A549 (cell line): ENCODE measurements at regions not wholly inside any gene's neighbourhood (a gene's known extent, or its start where the extent isn't known, plus 50 kb on each side); places are given as distances from the start of the nearest gene placed in this dataset.

Experiments
- ATAC-seq, 2 experiments: fragments of 200-7000 bp in 1 of 2; fragments of >200 bp in 1 of 2; cut with Nextera tagmentation in 1 of 2; cut with Tn5 transposase in 1 of 2; 3 replicates each; pipeline versions ENCODE4 v1.8.0 to v1.9.1; 2018 to 2020; ENCODE audit warnings: mild to moderate bottlenecking in 1 of 2, moderate library complexity in 1 of 2
- CTCF ChIA-PET: fragments of 300-600 bp; sonication (Branson Sonifier 250); formaldehyde crosslinking; extraction: SDS; loops from one replicate; lab custom pipeline; 2021; ENCODE audit warnings: antibody characterized with exemption, inconsistent platforms; lab: Yijun Ruan, JAX
- POLR2A ChIA-PET: fragments of 350-600 bp; formaldehyde crosslinking; extraction: SDS; loops from one replicate; lab custom pipeline; 2021; ENCODE audit warnings: antibody characterized with exemption, inconsistent platforms; lab: Yijun Ruan, JAX
- DNase-seq, 2 experiments: peaks; one replicate each; pipeline versions ENCODE4 v3.0.0 to v3.0.0-alpha.2; 2011 to 2016; ENCODE audit warnings: low read depth in 1 of 2, low spot score in 1 of 2
- FAIRE-seq: peaks from 2 replicates; lab custom pipeline; 2011; peaks lifted over from hg19 to GRCh38; lab: Jason Lieb, UNC
- H3K27ac ChIP-seq, 2 experiments: fragments of >200 bp; sonication (Bioruptor Twin); formaldehyde crosslinking; 3 replicates each; pipeline ENCODE4 v1.5.1; 2016 to 2017
- H3K4me1 ChIP-seq: fragments of >200 bp; sonication (Bioruptor Twin); formaldehyde crosslinking; 3 replicates; pipeline ENCODE4 v1.6.1; 2016
- H3K4me2 ChIP-seq: fragments of >200 bp; sonication (Bioruptor Twin); formaldehyde crosslinking; 3 replicates; pipeline ENCODE4 v1.6.1; 2016
- H3K4me3 ChIP-seq: fragments of >200 bp; sonication (Bioruptor Twin); formaldehyde crosslinking; 3 replicates; pipeline ENCODE4 v1.5.1; 2016
- H3K9me3 ChIP-seq: fragments of >200 bp; sonication (Bioruptor Twin); formaldehyde crosslinking; 3 replicates; pipeline ENCODE4 v1.6.1; 2016
- BCL3 ChIP-seq: fragments of >200 bp; sonication (Bioruptor Twin); formaldehyde crosslinking; IDR thresholded peaks from 3 replicates; pipeline ENCODE4 v1.6.1; 2016
- CBX8 ChIP-seq: fragments of 200-600 bp; sonication (generic); IDR thresholded peaks from 2 replicates; pipeline ENCODE4 v1.6.1; 2016
- CEBPB ChIP-seq, 2 experiments: fragments of >200 bp in 1 of 2; sonication (Bioruptor Twin) in 1 of 2; formaldehyde crosslinking in 1 of 2; IDR thresholded peaks; 2 replicates each; pipeline ENCODE4 v1.6.1; 2012 to 2016
- CHD4 ChIP-seq: fragments of 200-600 bp; sonication (generic); IDR thresholded peaks from 2 replicates; pipeline ENCODE4 v1.6.1; 2016; ENCODE audit warnings: antibody characterized with exemption, mild to moderate bottlenecking, borderline replicate concordance
- CTCF ChIP-seq: fragments of >200 bp; sonication (Bioruptor Twin); formaldehyde crosslinking; IDR thresholded peaks from 3 replicates; pipeline ENCODE4 v1.5.1; 2016
- EHF ChIP-seq: fragments of 250-450 bp; sonication (Bioruptor Pico); IDR thresholded peaks from 2 replicates; pipeline ENCODE4 v1.5.0; 2020; ENCODE audit warnings: mild to moderate bottlenecking
- EP300 ChIP-seq, 2 experiments: fragments of >200 bp; sonication (Bioruptor Twin); formaldehyde crosslinking; IDR thresholded peaks; 2 replicates in 1 of 2; 3 replicates in 1 of 2; pipeline ENCODE4 v1.6.1; 2016 to 2017
- ESRRA ChIP-seq: fragments of 150-350 bp; IDR thresholded peaks from 2 replicates; pipeline ENCODE4 v1.6.1; 2014; ENCODE audit warnings: mild to moderate bottlenecking, low read length, borderline replicate concordance
- FOSB ChIP-seq: fragments of 250-450 bp; sonication (Bioruptor Pico); IDR thresholded peaks from 2 replicates; pipeline ENCODE4 v1.5.0; 2020; ENCODE audit warnings: mild to moderate bottlenecking, moderate library complexity
- HEYL ChIP-seq: fragments of 250-450 bp; sonication (Bioruptor Pico); IDR thresholded peaks from 2 replicates; pipeline ENCODE4 v1.8.0; 2021; ENCODE audit warnings: mild to moderate bottlenecking, moderate library complexity
- HOXA7 ChIP-seq: fragments of 250-450 bp; sonication (Bioruptor Pico); IDR thresholded peaks from 2 replicates; pipeline ENCODE4 v1.5.0; 2020; ENCODE audit warnings: mild to moderate bottlenecking, moderate library complexity
- JUNB ChIP-seq: fragments of >200 bp; sonication (Bioruptor Twin); formaldehyde crosslinking; IDR thresholded peaks from 2 replicates; pipeline ENCODE4 v1.6.1; 2016
- MAFK ChIP-seq: fragments of 450-650 bp; IDR thresholded peaks from 2 replicates; pipeline ENCODE4 v1.6.1; 2014; ENCODE audit not compliant: partially characterized antibody
- MYC ChIP-seq: IDR thresholded peaks from 2 replicates; pipeline ENCODE4 v1.6.1; 2012; ENCODE audit warnings: mild to moderate bottlenecking, inconsistent platforms, low read length, improper control_type of control experiment, borderline replicate concordance
- PHF8 ChIP-seq: fragments of 200-600 bp; sonication (generic); IDR thresholded peaks from 2 replicates; pipeline ENCODE4 v1.6.1; 2016; ENCODE audit warnings: low read depth, mild to moderate bottlenecking, antibody characterized with exemption, moderate library complexity, borderline replicate concordance
- POLR2A ChIP-seq: IDR thresholded peaks from 2 replicates; pipeline ENCODE4 v1.6.1; 2012; ENCODE audit warnings: mild to moderate bottlenecking, low read length
- POLR2AphosphoS2 ChIP-seq: conservative IDR thresholded peaks from 2 replicates; pipeline ENCODE4 v1.6.1; 2012; ENCODE audit warnings: low read length, improper control_type of control experiment, inconsistent platforms
- RARB ChIP-seq: fragments of 250-450 bp; sonication (Bioruptor Pico); IDR thresholded peaks from 2 replicates; pipeline ENCODE4 v1.8.0; 2021; ENCODE audit warnings: mild to moderate bottlenecking, moderate library complexity
- RCOR1 ChIP-seq: fragments of 150-350 bp; IDR thresholded peaks from 2 replicates; pipeline ENCODE4 v1.6.1; 2014; ENCODE audit warnings: antibody characterized with exemption, low read length, low read depth
- REST ChIP-seq: fragments of 200-600 bp; sonication (generic); IDR thresholded peaks from 2 replicates; pipeline ENCODE4 v1.6.1; 2016; ENCODE audit warnings: antibody characterized with exemption, mild to moderate bottlenecking, moderate library complexity
- RNF2 ChIP-seq: fragments of 200-600 bp; sonication (generic); IDR thresholded peaks from 2 replicates; pipeline ENCODE4 v1.6.1; 2016; ENCODE audit warnings: low read depth, mild to moderate bottlenecking, antibody characterized with exemption, moderate library complexity, borderline replicate concordance
- SREBF2 ChIP-seq: fragments of 450-650 bp; IDR thresholded peaks from 2 replicates; pipeline ENCODE4 v1.6.1; 2014; ENCODE audit warnings: mild to moderate bottlenecking, moderate library complexity
- ZC3H11A ChIP-seq: fragments of 450-650 bp; IDR thresholded peaks from 2 replicates; pipeline ENCODE4 v1.6.1; 2014; ENCODE audit warnings: antibody characterized with exemption, mild to moderate bottlenecking
- WGBS: methylation state at CpG from one replicate; pipeline ENCODE4 v1.1.6; 2017; ENCODE audit errors: missing lambda C conversion rate; 5-methylcytosine and 5-hydroxymethylcytosine counted together
- TF ChIP-seq, protein P1 (sequence below): fragments of 150-350 bp; IDR thresholded peaks from 2 replicates; pipeline ENCODE4 v1.6.1; 2014; ENCODE audit warnings: low read depth, mild to moderate bottlenecking, low read length
- TF ChIP-seq, protein P2 (sequence below): fragments of 250-450 bp; sonication (Bioruptor Pico); IDR thresholded peaks from 2 replicates; pipeline ENCODE4 v1.5.0; 2020; ENCODE audit warnings: low read depth, mild to moderate bottlenecking, moderate library complexity
- TF ChIP-seq, protein P3 (sequence below): IDR thresholded peaks from 2 replicates; pipeline ENCODE4 v1.6.1; 2012

GRCh38 chr18:67276638-67277037, 239.9 kb downstream of the DSEL start:
- POLR2A ChIA-PET = no interaction called here
- TF ChIP-seq EHF (CRISPR knock-in tag) (no peak), PHF8 (no peak), EP300 (IDR thresholded peaks at IDR 0.05) (no peak), REST (no peak), CBX8 (no peak), CTCF (no peak), SREBF2 (no peak), BCL3 (no peak), ZC3H11A (no peak), RCOR1 (no peak), ESRRA (no peak), MYC (no peak), POLR2A (no peak), MAFK (no peak), POLR2AphosphoS2 (no peak), FOSB (no peak)
- TF ChIP-seq, protein P1, sequence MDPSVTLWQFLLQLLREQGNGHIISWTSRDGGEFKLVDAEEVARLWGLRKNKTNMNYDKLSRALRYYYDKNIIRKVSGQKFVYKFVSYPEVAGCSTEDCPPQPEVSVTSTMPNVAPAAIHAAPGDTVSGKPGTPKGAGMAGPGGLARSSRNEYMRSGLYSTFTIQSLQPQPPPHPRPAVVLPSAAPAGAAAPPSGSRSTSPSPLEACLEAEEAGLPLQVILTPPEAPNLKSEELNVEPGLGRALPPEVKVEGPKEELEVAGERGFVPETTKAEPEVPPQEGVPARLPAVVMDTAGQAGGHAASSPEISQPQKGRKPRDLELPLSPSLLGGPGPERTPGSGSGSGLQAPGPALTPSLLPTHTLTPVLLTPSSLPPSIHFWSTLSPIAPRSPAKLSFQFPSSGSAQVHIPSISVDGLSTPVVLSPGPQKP = no peak
- TF ChIP-seq, protein P2, sequence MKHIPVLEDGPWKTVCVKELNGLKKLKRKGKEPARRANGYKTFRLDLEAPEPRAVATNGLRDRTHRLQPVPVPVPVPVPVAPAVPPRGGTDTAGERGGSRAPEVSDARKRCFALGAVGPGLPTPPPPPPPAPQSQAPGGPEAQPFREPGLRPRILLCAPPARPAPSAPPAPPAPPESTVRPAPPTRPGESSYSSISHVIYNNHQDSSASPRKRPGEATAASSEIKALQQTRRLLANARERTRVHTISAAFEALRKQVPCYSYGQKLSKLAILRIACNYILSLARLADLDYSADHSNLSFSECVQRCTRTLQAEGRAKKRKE (CRISPR knock-in tag) = no peak
- TF ChIP-seq, protein P3, sequence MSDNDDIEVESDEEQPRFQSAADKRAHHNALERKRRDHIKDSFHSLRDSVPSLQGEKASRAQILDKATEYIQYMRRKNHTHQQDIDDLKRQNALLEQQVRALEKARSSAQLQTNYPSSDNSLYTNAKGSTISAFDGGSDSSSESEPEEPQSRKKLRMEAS = no peak
- TF ChIP-seq, all 56 proteins: peak for 0
- no peaks in the 10 kb centered on the region for H3K4me1 ChIP-seq
- H3K27ac ChIP-seq = no peak overlapping the region
- WGBS = 38% methylated on average over 4 of the region's 4 CpGs
- ATAC-seq (no peak), FAIRE-seq (no peak), DNase-seq (no peak)
- H3K4me3 ChIP-seq = no peak overlapping the region
- CTCF ChIA-PET = no interaction called here
- no peak overlapping the region for H3K4me2 ChIP-seq
- no peaks in the 10 kb centered on the region for H3K9me3 ChIP-seq

- no peak for ATAC-seq
- 44% methylated on average over 5 of the region's 5 CpGs for WGBS
- POLR2A ChIA-PET = no interaction called here
- Histone ChIP-seq H3K4me3 (no peak overlapping the region), H3K27ac (no peak overlapping the region), H3K4me1 (no peaks in the 10 kb centered on the region)
- no peak for FAIRE-seq
- TF ChIP-seq HEYL (CRISPR knock-in tag) (no peak), ESRRA (no peak), RARB (CRISPR knock-in tag) (no peak), HOXA7 (CRISPR knock-in tag) (no peak), EP300 (IDR thresholded peaks at IDR 0.05) (no peak), JUNB (no peak), CTCF (no peak), MAFK (no peak), CHD4 (no peak), RNF2 (no peak), CEBPB (IDR thresholded peaks at IDR 0.05) (no peak)
- TF ChIP-seq, all 56 proteins: peak for 0
- H3K9me3 ChIP-seq = no peaks in the 10 kb centered on the region
- DNase-seq = no peak
- H3K4me2 ChIP-seq = no peak overlapping the region
- CTCF ChIA-PET = interaction anchor here (0.6 kb wide), 1 partner anchor 1856 kb away, joined by 3 read pairs; no protein-coding TSS in a partner anchor
Observed at GRCh38 chr18:67273288-67273687, 243.2 kb downstream of the DSEL start.
